ENCODE measurements at regions not wholly inside any gene's neighbourhood (a gene's known extent, or its start where the extent isn't known, plus 50 kb on each side); places are given as distances from the start of the nearest gene placed in this dataset.

- TF ChIP-seq CTCF (IDR thresholded peaks at IDR 0.05; ENCODE audit: low read depth, low read length) = no peak
- DNase-seq (ENCODE audit: extremely low read depth, low read depth) = no peak
Observed at GRCh38 chr1:94637121-94637520, 95.6 kb upstream of the F3 start.

GRCh38 chr1:94636624-94637023, 95.1 kb upstream of the F3 start:
- DNase-seq (ENCODE audit: extremely low read depth, low read depth) = peak; percentile 35
- no peak for TF ChIP-seq CTCF (IDR thresholded peaks at IDR 0.05; ENCODE audit: low read depth, low read length)

GRCh38 chr1:94636100-94636499, 94.5 kb upstream of the F3 start:
- TF ChIP-seq CTCF (IDR thresholded peaks at IDR 0.05; ENCODE audit: low read depth, low read length) = no peak
- DNase-seq (ENCODE audit: extremely low read depth, low read depth) = no peak

GRCh38 chr1:94634977-94635416, 93.4 kb upstream of the F3 start:
- TF ChIP-seq CTCF (IDR thresholded peaks at IDR 0.05; ENCODE audit: low read depth, low read length) = no peak
- DNase-seq (ENCODE audit: extremely low read depth, low read depth) = no peak

GRCh38 chr1:94633051-94633450, 91.5 kb upstream of the F3 start:
- DNase-seq (ENCODE audit: extremely low read depth, low read depth) = peak; percentile 18
- TF ChIP-seq CTCF (IDR thresholded peaks at IDR 0.05; ENCODE audit: low read depth, low read length) = no peak

- DNase-seq (ENCODE audit: extremely low read depth, low read depth) = no peak
- no peak for TF ChIP-seq CTCF (IDR thresholded peaks at IDR 0.05; ENCODE audit: low read depth, low read length)
Observed at GRCh38 chr1:94629259-94630181, 88.0 kb upstream of the F3 start.

- DNase-seq (ENCODE audit: extremely low read depth, low read depth) = no peak
- no peak for TF ChIP-seq CTCF (IDR thresholded peaks at IDR 0.05; ENCODE audit: low read depth, low read length)
Observed at GRCh38 chr1:94628499-94628843, 86.9 kb upstream of the F3 start.

All from AG09319 (cell line).